ENCODE measurements at regions not wholly inside any gene's neighbourhood (a gene's known extent, or its start where the extent isn't known, plus 50 kb on each side); places are given as distances from the start of the nearest gene placed in this dataset.

GRCh38 chr18:60445341-60445740 is 72.8 kb upstream of the MC4R start:
- DNase-seq (ENCODE audit: low read depth in 2 of 2) = no peak

- no peak for DNase-seq (ENCODE audit: low read depth in 2 of 2)
These were observed 74.2 kb upstream of the MC4R start for GRCh38 chr18:60446821-60447220.

GRCh38 chr18:60448487-60449267 is 76.1 kb upstream of the MC4R start:
- DNase-seq (ENCODE audit: low read depth in 2 of 2) = no peak

- DNase-seq (ENCODE audit: low read depth in 2 of 2) = no peak
These were observed 79.8 kb upstream of the MC4R start for GRCh38 chr18:60452421-60452820.

DNA sequence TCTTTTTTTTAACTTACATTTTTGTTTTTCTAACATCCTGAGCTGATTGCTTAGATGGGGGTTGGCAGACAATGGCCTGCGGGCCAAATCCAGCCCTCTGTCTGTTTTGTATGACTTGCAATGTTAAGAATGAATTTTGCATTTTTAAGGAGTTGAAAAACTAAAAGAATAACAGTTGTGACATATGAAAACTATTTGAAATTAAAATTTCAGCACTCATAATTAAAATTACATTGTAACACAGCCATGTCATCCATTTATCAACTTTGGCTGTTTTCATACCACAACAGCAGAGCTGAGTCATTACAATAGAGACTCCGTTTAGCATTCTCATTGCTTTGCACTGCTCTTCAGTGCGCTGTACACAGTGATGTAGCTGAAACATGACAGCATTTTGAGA is 94.1 kb upstream of the MC4R start:
- no peak for DNase-seq (ENCODE audit: low read depth in 2 of 2)

GRCh38 chr18:60469387-60470100 is 97.0 kb upstream of the MC4R start:
- no peak for DNase-seq (ENCODE audit: low read depth in 2 of 2)

DNA sequence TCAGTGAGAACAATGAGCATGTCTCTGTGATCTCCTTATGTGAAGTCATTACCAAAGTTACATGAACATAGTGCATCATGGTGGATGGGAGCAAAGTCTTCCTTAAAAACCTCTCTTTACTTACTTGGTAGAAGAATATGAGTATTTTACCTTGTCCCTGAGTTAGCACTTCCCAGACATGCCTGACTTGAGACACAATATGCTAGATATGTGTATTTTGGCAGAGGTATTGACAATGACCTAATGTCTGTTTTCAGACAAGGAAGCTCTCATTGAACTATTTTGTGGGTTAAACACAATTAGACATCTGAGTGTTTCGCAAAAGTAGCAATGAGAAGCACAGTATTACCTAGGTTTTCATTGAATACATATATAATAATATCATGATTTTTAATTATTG is 99.1 kb upstream of the MC4R start:
- no peak for DNase-seq (ENCODE audit: low read depth in 2 of 2)

GRCh38 chr18:60485201-60485600 is 112.6 kb upstream of the MC4R start:
- DNase-seq (ENCODE audit: low read depth in 2 of 2) = no peak

- no peak for DNase-seq (ENCODE audit: low read depth in 2 of 2)
These were observed 120.5 kb upstream of the MC4R start for GRCh38 chr18:60493066-60493465.

DNA sequence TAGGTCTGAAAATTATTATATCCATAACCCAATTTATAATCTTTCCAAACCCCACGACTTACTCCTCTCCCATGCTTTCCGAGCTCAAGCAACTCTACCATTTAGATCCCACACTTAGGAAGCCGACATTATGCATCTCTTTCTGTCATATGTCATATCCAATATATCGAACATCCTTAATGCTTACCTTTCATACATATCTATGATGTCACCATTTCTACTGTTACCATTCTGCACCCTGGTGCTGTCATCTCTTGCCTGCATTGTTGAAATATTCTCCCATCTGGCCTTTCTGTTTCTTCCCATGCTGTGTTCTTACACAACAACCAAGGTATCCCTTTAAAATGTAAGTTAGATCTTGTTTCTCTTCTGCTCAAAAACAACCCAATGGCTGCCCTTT is 127.1 kb upstream of the MC4R start:
- DNase-seq (ENCODE audit: low read depth in 2 of 2) = no peak

GRCh38 chr18:60500960-60501359 is 128.4 kb upstream of the MC4R start:
- no peak for DNase-seq (ENCODE audit: low read depth in 2 of 2)

GRCh38 chr18:60502591-60502990 is 130.0 kb upstream of the MC4R start:
- no peak for DNase-seq (ENCODE audit: low read depth in 2 of 2)

DNA sequence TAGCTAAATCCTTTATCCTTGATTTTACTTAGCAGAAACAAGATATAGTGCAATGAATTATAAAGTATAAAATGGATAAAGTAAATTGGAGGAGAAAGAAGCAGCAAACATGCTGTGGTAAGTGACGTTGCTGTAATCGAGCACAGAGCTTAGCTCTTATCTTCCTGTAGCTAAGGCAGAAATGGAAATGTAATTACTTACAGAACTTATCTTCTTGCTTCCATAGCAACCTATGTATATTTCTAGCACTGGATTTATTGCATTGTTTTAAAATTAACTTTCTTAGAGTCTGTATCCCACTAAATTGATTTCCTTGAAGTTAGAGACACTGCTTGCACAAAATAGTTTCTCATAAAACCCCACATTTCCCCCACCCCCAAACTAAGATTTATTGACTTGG is 130.6 kb upstream of the MC4R start:
- DNase-seq (ENCODE audit: low read depth in 2 of 2) = no peak

DNA sequence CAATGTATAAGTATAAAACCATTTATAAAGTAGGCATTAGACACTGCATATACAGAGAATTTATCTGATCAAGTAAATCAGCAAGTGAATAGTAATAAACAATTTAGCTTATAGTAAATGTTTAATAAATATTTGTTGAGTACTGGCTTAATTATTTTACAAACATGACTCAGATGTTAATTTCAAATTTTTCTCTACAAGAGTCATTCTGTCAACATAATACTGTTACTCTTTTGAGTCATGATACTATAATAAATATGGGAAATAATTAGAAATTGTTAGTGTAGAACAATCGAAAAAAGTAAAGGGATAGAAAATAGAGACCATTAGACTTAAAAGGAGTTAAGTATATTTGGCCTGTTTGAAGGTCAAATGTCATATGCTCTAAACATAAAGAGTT is 133.6 kb upstream of the MC4R start:
- no peak for DNase-seq (ENCODE audit: low read depth in 2 of 2)

- DNase-seq (ENCODE audit: low read depth in 2 of 2) = no peak
These were observed 134.1 kb upstream of the MC4R start for GRCh38 chr18:60506682-60507081.

DNA sequence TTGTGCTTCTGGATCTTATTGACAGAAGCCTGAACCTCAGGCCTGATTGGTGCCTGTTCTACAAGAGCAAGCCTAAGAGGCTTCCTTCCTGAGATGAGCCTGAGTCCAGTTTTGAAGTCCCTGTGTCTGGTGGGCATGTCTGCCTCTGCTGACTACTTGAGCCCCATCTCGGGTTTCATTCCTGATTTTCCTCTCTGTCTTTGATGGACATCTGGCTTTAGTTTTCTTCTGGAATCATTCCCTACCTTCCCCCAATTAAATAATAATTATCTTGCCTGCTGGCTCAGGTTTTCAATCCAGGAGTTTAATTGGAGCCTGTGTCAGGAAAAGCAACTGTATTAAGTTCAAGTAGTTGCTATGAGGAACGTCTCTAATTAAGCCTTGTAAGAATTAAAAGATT is 135.5 kb upstream of the MC4R start:
- no peak for DNase-seq (ENCODE audit: low read depth in 2 of 2)

DNA sequence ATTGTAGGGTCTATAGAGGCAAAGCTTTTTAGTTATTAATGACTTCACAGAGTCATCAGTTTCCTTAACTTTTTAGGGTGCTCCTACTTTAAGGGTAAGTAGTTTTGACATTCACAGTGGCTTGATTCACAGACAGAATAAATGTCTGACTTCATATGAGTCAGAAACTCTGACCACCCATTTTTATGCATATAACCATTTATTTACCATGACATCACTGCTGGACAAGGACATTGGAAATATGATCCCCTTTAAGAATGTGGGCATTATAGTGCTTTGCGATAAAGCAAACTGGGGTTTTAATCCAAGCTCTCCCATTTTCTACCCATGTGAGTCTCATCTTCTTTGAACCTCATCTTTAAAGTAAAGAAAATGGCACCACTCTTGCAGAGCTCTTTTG is 162.0 kb upstream of the MC4R start:
- DNase-seq (ENCODE audit: low read depth in 2 of 2) = no peak

GRCh38 chr18:60537074-60537473 is 164.5 kb upstream of the MC4R start:
- DNase-seq (ENCODE audit: low read depth in 2 of 2) = no peak

DNA sequence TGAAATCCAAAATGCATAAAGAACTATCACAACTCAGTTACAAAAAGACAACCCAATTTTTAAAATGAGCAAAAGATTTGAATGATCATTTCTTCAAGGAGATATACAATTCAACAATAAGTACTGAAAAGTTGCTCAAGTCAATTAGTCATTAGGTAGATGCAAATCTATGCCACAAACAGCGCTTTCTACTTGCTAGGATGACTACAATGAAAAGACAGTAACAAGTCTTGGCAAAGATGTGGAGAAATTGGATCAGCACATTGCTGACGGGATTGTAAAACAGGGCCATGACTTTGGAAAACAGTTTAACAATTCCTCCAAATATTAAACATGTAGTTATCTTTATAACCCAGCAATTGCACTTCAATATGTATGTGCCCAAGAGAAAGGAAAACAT is 166.3 kb upstream of the MC4R start:
- no peak for DNase-seq (ENCODE audit: low read depth in 2 of 2)

DNA sequence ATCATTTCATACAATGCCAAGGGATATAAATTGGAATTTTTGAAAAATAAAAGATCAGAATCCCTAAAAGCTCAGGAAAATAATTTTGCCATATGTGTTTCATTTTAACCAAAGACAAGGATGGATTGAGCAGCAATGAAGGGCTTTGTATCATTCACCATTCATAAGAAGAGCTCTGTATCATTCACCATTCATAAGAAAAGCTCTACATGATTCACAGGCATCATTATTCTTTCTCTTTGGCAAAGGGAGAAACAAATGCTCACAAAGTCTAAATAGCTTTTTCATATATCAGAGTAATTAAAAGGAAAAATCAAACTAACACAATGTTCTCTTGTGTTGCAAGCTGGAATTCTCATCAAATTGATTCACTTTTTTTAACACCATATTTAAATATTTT is 169.1 kb upstream of the MC4R start:
- no peak for DNase-seq (ENCODE audit: low read depth in 2 of 2)

- no peak for DNase-seq (ENCODE audit: low read depth in 2 of 2)
These were observed 171.1 kb upstream of the MC4R start for GRCh38 chr18:60543646-60544045.

DNA sequence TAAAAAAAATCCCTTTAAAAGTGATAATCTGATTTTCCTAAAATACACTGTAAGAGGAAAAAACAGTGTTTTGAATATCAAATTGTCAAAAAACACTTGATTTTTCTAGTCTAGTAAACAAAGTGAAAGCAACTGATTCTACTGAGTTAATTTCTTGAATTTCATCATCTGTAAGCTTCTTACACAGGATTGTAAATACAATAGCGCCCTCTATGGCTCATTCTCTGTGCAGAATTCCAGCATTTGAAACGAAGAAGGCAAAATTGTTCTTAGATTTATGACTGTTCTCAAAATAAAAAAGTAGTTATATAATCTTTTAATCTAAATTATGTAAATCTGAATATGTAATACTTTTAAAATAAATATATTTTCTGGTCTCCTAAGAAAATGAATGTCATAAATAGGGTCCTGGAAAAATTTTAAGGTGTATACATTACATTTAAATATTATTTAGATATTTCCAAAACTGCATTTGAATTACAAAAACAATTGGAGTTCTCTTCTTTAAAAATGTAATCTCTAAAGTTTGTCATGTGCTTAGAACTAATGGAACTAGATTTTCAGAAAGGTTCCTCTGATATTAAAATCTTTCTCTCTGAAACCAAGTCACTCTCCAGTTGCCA is 176.9 kb upstream of the MC4R start:
- DNase-seq (ENCODE audit: low read depth in 2 of 2) = peak; percentile 51 to 69

GRCh38 chr18:60552948-60553347 is 180.4 kb upstream of the MC4R start:
- no peak for DNase-seq (ENCODE audit: low read depth in 2 of 2)

Data from dermis microvascular lymphatic vessel endothelial cell (primary cell).